Right atrium auricular region (tissue), 2 donors: ENCODE measurements at regions not wholly inside any gene's neighbourhood (a gene's known extent, or its start where the extent isn't known, plus 50 kb on each side); places are given as distances from the start of the nearest gene placed in this dataset.
A peak's percentile ranks its signal among the peaks of the same experiment; 100 is the strongest.

ENCODE experiments used
- DNase-seq: peaks from one replicate; pipeline ENCODE4 v3.0.0-alpha.2; 2019; ENCODE audit warnings: low spot score
- H3K27ac ChIP-seq, 2 donors: fragments of 200-600 bp; sonication (generic); 1 replicate in 1 of 2; 2 replicates in 1 of 2; pipeline ENCODE4 v1.5.1; 2016 to 2019
- H3K27me3 ChIP-seq, 2 donors: fragments of 200-600 bp; sonication (generic); one replicate each; pipeline versions ENCODE4 v1.5.1 to v1.6.0; 2017 to 2019
- H3K36me3 ChIP-seq: fragments of 200-600 bp; sonication (generic); one replicate; pipeline ENCODE4 v1.5.1; 2016
- H3K4me1 ChIP-seq, 2 donors: fragments of 200-600 bp; sonication (generic); one replicate each; pipeline versions ENCODE4 v1.5.1 to v1.6.0; 2017 to 2019
- H3K4me3 ChIP-seq, 2 donors: fragments of 200-600 bp; sonication (generic); 1 replicate in 1 of 2; 2 replicates in 1 of 2; pipeline ENCODE4 v1.5.1; 2017 to 2019; ENCODE audit warnings: mild to moderate bottlenecking in 1 of 2, moderate library complexity in 1 of 2
- H3K9me3 ChIP-seq, 2 donors: fragments of 200-600 bp; sonication (generic); one replicate each; pipeline ENCODE4 v1.5.1; 2019
- CTCF ChIP-seq, 2 donors: fragments of 200-600 bp; sonication (generic); IDR thresholded peaks; one replicate each; pipeline ENCODE4 v1.5.1; 2019; ENCODE audit warnings: antibody characterized with exemption in 2 of 2

GRCh38 chr14:105937253-105938054 lies 411.1 kb downstream of the TMEM121 start:
- TF ChIP-seq CTCF (IDR thresholded peaks at IDR 0.05): no peak
- no peak for DNase-seq
- H3K27ac ChIP-seq: no peak overlapping the region

GRCh38 chr14:105938055-105938863 lies 411.9 kb downstream of the TMEM121 start:
- no peak overlapping the region for H3K4me3 ChIP-seq
- no peaks in the 10 kb centered on the region for H3K27me3 ChIP-seq
- DNase-seq: no peak
- peaks cover 0 to 40% of the 10 kb centered on the region in 2 donors for H3K9me3 ChIP-seq
- no peak for TF ChIP-seq CTCF (IDR thresholded peaks at IDR 0.05)
- no peaks in the 10 kb centered on the region for H3K4me1 ChIP-seq
- H3K27ac ChIP-seq: no peak overlapping the region
- no peaks in the 10 kb centered on the region for H3K36me3 ChIP-seq

More at GRCh38 chr14:105937253-105938054, 411.1 kb downstream of the TMEM121 start:
- Histone ChIP-seq H3K27me3 (no peaks in the 10 kb centered on the region), H3K36me3 (no peaks in the 10 kb centered on the region), H3K9me3 (peaks cover 0 to 40% of the 10 kb centered on the region in 2 donors), H3K4me3 (no peak overlapping the region), H3K4me1 (no peaks in the 10 kb centered on the region)

- Histone ChIP-seq H3K27ac (no peak overlapping the region), H3K27me3 (no peaks in the 10 kb centered on the region), H3K9me3 (peaks cover 0 to 40% of the 10 kb centered on the region in 2 donors), H3K4me3 (no peak overlapping the region), H3K4me1 (no peaks in the 10 kb centered on the region), H3K36me3 (no peaks in the 10 kb centered on the region)
- TF ChIP-seq CTCF (IDR thresholded peaks at IDR 0.05): no peak
- no peak for DNase-seq
Measured at GRCh38 chr14:105938959-105939358, 412.6 kb downstream of the TMEM121 start.

GRCh38 chr14:105939810-105940508 lies 413.6 kb downstream of the TMEM121 start:
- H3K36me3 ChIP-seq: no peaks in the 10 kb centered on the region
- peaks cover 0 to 37% of the 10 kb centered on the region in 2 donors for H3K9me3 ChIP-seq
- peak; percentile 57 for DNase-seq
- no peak overlapping the region for H3K27ac ChIP-seq
- no peaks in the 10 kb centered on the region for H3K27me3 ChIP-seq
- H3K4me1 ChIP-seq: no peaks in the 10 kb centered on the region
- no peak for TF ChIP-seq CTCF (IDR thresholded peaks at IDR 0.05)
- H3K4me3 ChIP-seq: no peak overlapping the region

GRCh38 chr14:105940534-105941225 lies 414.3 kb downstream of the TMEM121 start:
- Histone ChIP-seq H3K27me3 (no peaks in the 10 kb centered on the region), H3K36me3 (no peaks in the 10 kb centered on the region), H3K9me3 (peaks cover 0 to 29% of the 10 kb centered on the region in 2 donors), H3K4me1 (no peaks in the 10 kb centered on the region), H3K4me3 (no peak overlapping the region), H3K27ac (no peak overlapping the region)
- TF ChIP-seq CTCF (IDR thresholded peaks at IDR 0.05): no peak
- peak; percentile 26 for DNase-seq
